ENCODE measurements at regions not wholly inside any gene's neighbourhood (a gene's known extent, or its start where the extent isn't known, plus 50 kb on each side); places are given as distances from the start of the nearest gene placed in this dataset.
A peak's percentile ranks its signal among the peaks of the same experiment; 100 is the strongest.

- H2BK12ac ChIP-seq (ENCODE audit: low read depth, low read length): no peak overlapping the region
- H3K27me3 ChIP-seq (replicated peaks in 1 of 4; ENCODE audit: control insufficient read depth in 3 of 4, extremely low read depth in 1 of 4, insufficient read depth in 3 of 4, low read length in 3 of 4): no peaks in the 10 kb centered on the region
- no peak overlapping the region for H3K14ac ChIP-seq (ENCODE audit: insufficient read length)
- CTCF ChIA-PET (ENCODE audit: partially characterized antibody): interaction anchor here (0.8 to 1.4 kb wide), 5 partner anchors 8 to 273 kb away, joined by 3 to 5 read pairs (median 3); no protein-coding TSS in a partner anchor
- no peaks in the 10 kb centered on the region for H3K36me3 ChIP-seq (ENCODE audit: control insufficient read depth in 2 of 4, insufficient read depth in 4 of 4, low read length in 3 of 4)
- H2BK5ac ChIP-seq (ENCODE audit: low read depth, low read length): no peak overlapping the region
- H3K79me2 ChIP-seq (ENCODE audit: control insufficient read depth in 1 of 2, insufficient read depth in 2 of 2, low read length in 2 of 2): no peaks in the 10 kb centered on the region
- no peak overlapping the region for H2AK5ac ChIP-seq (ENCODE audit: low read depth, low read length)
- H2BK15ac ChIP-seq (ENCODE audit: low read length): no peak overlapping the region
- H3K4me3 ChIP-seq (ENCODE audit: extremely low read depth in 1 of 4, insufficient read depth in 2 of 4, low read depth in 3 of 4, low read length in 4 of 4): no peak overlapping the region
- FAIRE-seq: no peak
- H3K4me1 ChIP-seq (replicated peaks in 1 of 4; ENCODE audit: control insufficient read depth in 3 of 4, insufficient read depth in 4 of 4, low read length in 3 of 4): no peaks in the 10 kb centered on the region
- H3K4ac ChIP-seq (replicated peaks; ENCODE audit: insufficient read length, low read depth, low read length): no peak overlapping the region
- H4K8ac ChIP-seq (ENCODE audit: extremely low read depth, insufficient read depth, low read length): peak overlapping the region; percentile 9; the same call in 1 of the 2 replicates
- no peak overlapping the region for H4K91ac ChIP-seq (replicated peaks; ENCODE audit: insufficient read length, low read length)
- no peaks in the 10 kb centered on the region for H4K20me1 ChIP-seq (replicated peaks in 1 of 2; ENCODE audit: control insufficient read depth in 1 of 2, insufficient read depth in 2 of 2, low read length in 2 of 2)
- no peaks in the 10 kb centered on the region for H3K23me2 ChIP-seq (ENCODE audit: low read depth, low read length)
- DNase-seq (ENCODE audit: low read depth in 1 of 2, low spot score in 2 of 2): no peak
- no peak overlapping the region for H4K5ac ChIP-seq (ENCODE audit: insufficient read length, low read depth, low read length)
- H3K9me3 ChIP-seq (ENCODE audit: insufficient read depth in 2 of 2, low read depth in 1 of 2, low read length in 1 of 2): no peaks in the 10 kb centered on the region
- H3K79me1 ChIP-seq (ENCODE audit: low read depth, low read length): no peaks in the 10 kb centered on the region
- no peak for TF ChIP-seq JUN (IDR thresholded peaks at IDR 0.05; ENCODE audit: low read depth, low read length)
- TF ChIP-seq CTCF (IDR thresholded peaks at IDR 0.05; ENCODE audit: control extremely low read depth in 1 of 3, insufficient read depth in 1 of 3, low read depth in 1 of 3, low read length in 3 of 3): no peak
- no peak for TF ChIP-seq KDM1A (IDR thresholded peaks at IDR 0.05; ENCODE audit: borderline replicate concordance, low read length)
- no peak for TF ChIP-seq POU5F1 (IDR thresholded peaks at IDR 0.05; ENCODE audit: low read depth, low read length)
- TF ChIP-seq ZNF274 (IDR thresholded peaks at IDR 0.05; ENCODE audit: borderline replicate concordance, extremely low read depth, low read length): no peak
- TF ChIP-seq CHD1 (IDR thresholded peaks at IDR 0.05; ENCODE audit: low read depth, low read length): no peak
- no peak for TF ChIP-seq RXRA (IDR thresholded peaks at IDR 0.05; ENCODE audit: insufficient read depth, low read depth, low read length)
- TF ChIP-seq MAFK (IDR thresholded peaks at IDR 0.05; ENCODE audit: low read depth, low read length): no peak
- H3K56ac ChIP-seq (replicated peaks; ENCODE audit: insufficient read length, low read depth, low read length): no peak overlapping the region
- POLR2A ChIA-PET (ENCODE audit: partially characterized antibody): no interaction called here
- no peak overlapping the region for H3K18ac ChIP-seq (ENCODE audit: extremely low read depth, low read length)
- no peak overlapping the region for H3K27ac ChIP-seq (ENCODE audit: low read depth, low read length)
- H3K23ac ChIP-seq (ENCODE audit: insufficient read length): no peak overlapping the region
- WGBS, 2 experiments (ENCODE audit: extremely low coverage in 1 of 2, insufficient coverage in 1 of 2, insufficient read length in 1 of 2, insufficient replicate concordance in 2 of 2, low coverage in 1 of 2, low lambda C conversion rate in 2 of 2, missing lambda C conversion rate in 1 of 2): 91% methylated on average over 8 of the region's 8 CpGs; no CpG with 5 or more reads in 1 of the 2 experiments
- no peak overlapping the region for H2BK120ac ChIP-seq (replicated peaks; ENCODE audit: low read depth, low read length)
- no peak overlapping the region for H2BK20ac ChIP-seq (ENCODE audit: low read length)
- H2AFZ ChIP-seq (ENCODE audit: low read length): no peak overlapping the region
- H3K4me2 ChIP-seq (ENCODE audit: insufficient read depth in 1 of 2, low read depth in 2 of 2, low read length in 2 of 2): no peak overlapping the region
- no peak overlapping the region for H3K9ac ChIP-seq (replicated peaks in 1 of 4; ENCODE audit: extremely low read depth in 1 of 4, low read depth in 3 of 4, low read length in 3 of 4)
These were observed 1440.3 kb downstream of the NCAM2 start for GRCh38 chr21:22438428-22439086.

Data from H1 (cell line).